Testis (tissue), 2 donors: ENCODE measurements at regions not wholly inside any gene's neighbourhood (a gene's known extent, or its start where the extent isn't known, plus 50 kb on each side); places are given as distances from the start of the nearest gene placed in this dataset.
"Not testable (repeated sequence)": the region's sequence is repeated elsewhere in the genome, so short reads cannot be mapped to it uniquely, and the experiment has no call there.

Experiments used
- DNase-seq: peaks from one replicate; pipeline ENCODE4 v3.0.0-alpha.2; 2019
- H3K27ac ChIP-seq, 2 donors: fragments of 200-600 bp; sonication (generic); one replicate each; pipeline ENCODE4 v1.5.1; 2019
- H3K27me3 ChIP-seq: fragments of 200-600 bp; sonication (generic); one replicate; pipeline ENCODE4 v1.5.1; 2019
- H3K36me3 ChIP-seq: fragments of 200-600 bp; sonication (generic); one replicate; pipeline ENCODE4 v1.5.1; 2017; ENCODE audit warnings: low read depth; ENCODE audit errors: missing control alignments
- H3K4me1 ChIP-seq: fragments of 200-600 bp; sonication (generic); one replicate; pipeline ENCODE4 v1.5.1; 2019
- H3K4me3 ChIP-seq, 2 donors: fragments of 200-600 bp; sonication (generic); one replicate each; pipeline ENCODE4 v1.5.1; 2017 to 2019
- H3K9me3 ChIP-seq: fragments of 200-600 bp; sonication (generic); one replicate; pipeline ENCODE4 v1.5.1; 2017
- WGBS, 2 donors: methylation state at CpG; one replicate each; pipeline ENCODE4 v1.1.5; 2018; 5-methylcytosine and 5-hydroxymethylcytosine counted together
- intact Hi-C: fragments of 100-400 bp; cut with DNase I; formaldehyde crosslinking; loops from one replicate; pipeline ENCODE4 v1.15.1; 2023; ENCODE audit warnings: low total_unique reads

GRCh38 chr1:149635290-149635899 lies 51.7 kb downstream of the PPIAL4C start:
- H3K36me3 ChIP-seq, H3K27ac ChIP-seq, H3K4me3 ChIP-seq, intact Hi-C loops, H3K9me3 ChIP-seq, DNase-seq, H3K4me1 ChIP-seq, H3K27me3 ChIP-seq: not testable (repeated sequence)
- WGBS, 2 donors = 41 to 53% methylated on average over 1 to 5 of the region's 10 CpGs

- intact Hi-C loops, H3K27me3 ChIP-seq, H3K36me3 ChIP-seq, H3K9me3 ChIP-seq, H3K4me1 ChIP-seq: not testable (repeated sequence)
- peak overlapping the region; percentile 90 to 91 for H3K27ac ChIP-seq
- DNase-seq = peak; percentile 92
- peak overlapping the region; percentile 52 to 61 for H3K4me3 ChIP-seq
- 0 to 1% methylated on average over 34 to 40 of the region's 41 CpGs for whole genome bisulfite sequencing, 2 donors
Measured at GRCh38 chr1:149636286-149637122, 52.9 kb downstream of the PPIAL4C start.

GRCh38 chr1:149638481-149638880 lies 54.8 kb downstream of the PPIAL4C start:
- not testable (repeated sequence) for DNase-seq
- WGBS, 2 donors = 82 to 88% methylated on average over 8 of the region's 8 CpGs

GRCh38 chr1:149638901-149639658 lies 55.4 kb downstream of the PPIAL4C start:
- intact Hi-C loops, H3K27ac ChIP-seq, H3K4me1 ChIP-seq, H3K9me3 ChIP-seq, DNase-seq, H3K36me3 ChIP-seq, H3K27me3 ChIP-seq, H3K4me3 ChIP-seq: not testable (repeated sequence)
- 69 to 70% methylated on average over 23 to 28 of the region's 31 CpGs for WGBS, 2 donors

More at GRCh38 chr1:149638481-149638880, 54.8 kb downstream of the PPIAL4C start:
- H3K4me1 ChIP-seq, H3K36me3 ChIP-seq, H3K27me3 ChIP-seq, H3K9me3 ChIP-seq, H3K4me3 ChIP-seq, H3K27ac ChIP-seq, intact Hi-C loops: not testable (repeated sequence)

GRCh38 chr1:149641179-149641578 lies 57.5 kb downstream of the PPIAL4C start:
- H3K9me3 ChIP-seq, H3K27ac ChIP-seq, DNase-seq, H3K27me3 ChIP-seq, H3K4me1 ChIP-seq, intact Hi-C loops, H3K4me3 ChIP-seq, H3K36me3 ChIP-seq: not testable (repeated sequence)
- 66 to 84% methylated on average over 4 of the region's 4 CpGs for WGBS, 2 donors

GRCh38 chr1:149644818-149645217 lies 61.2 kb downstream of the PPIAL4C start:
- H3K27me3 ChIP-seq, H3K4me3 ChIP-seq, intact Hi-C loops, H3K27ac ChIP-seq, DNase-seq, H3K9me3 ChIP-seq, H3K4me1 ChIP-seq, H3K36me3 ChIP-seq: not testable (repeated sequence)
- WGBS, 2 donors = 50 to 67% methylated on average over 1 of the region's 1 CpG

GRCh38 chr1:149646360-149647017 lies 62.8 kb downstream of the PPIAL4C start:
- peak overlapping the region; percentile 2 to 34 for H3K4me3 ChIP-seq

GRCh38 chr1:149647018-149647373 lies 63.3 kb downstream of the PPIAL4C start:
- peak overlapping the region in 1 of 2 donors; percentile 34 for H3K4me3 ChIP-seq
- H3K9me3 ChIP-seq, DNase-seq, H3K36me3 ChIP-seq, H3K27me3 ChIP-seq, H3K27ac ChIP-seq, H3K4me1 ChIP-seq, intact Hi-C loops: not testable (repeated sequence)
- WGBS, 2 donors = 20 to 32% methylated on average over 2 to 15 of the region's 20 CpGs

More at GRCh38 chr1:149646360-149647017, 62.8 kb downstream of the PPIAL4C start:
- 38% methylated on average over 26 of the region's 37 CpGs; no CpG with 5 or more reads in 1 of the 2 donors for WGBS, 2 donors
- H3K9me3 ChIP-seq, H3K27ac ChIP-seq, H3K36me3 ChIP-seq, H3K27me3 ChIP-seq, H3K4me1 ChIP-seq, intact Hi-C loops: not testable (repeated sequence)
- DNase-seq = peak; percentile 18

- H3K4me1 ChIP-seq, intact Hi-C loops, H3K36me3 ChIP-seq, H3K27me3 ChIP-seq, H3K4me3 ChIP-seq, H3K27ac ChIP-seq, DNase-seq, H3K9me3 ChIP-seq: not testable (repeated sequence)
- 81 to 87% methylated on average over 4 of the region's 4 CpGs for WGBS, 2 donors
Measured at GRCh38 chr1:149657750-149658149, 74.1 kb downstream of the PPIAL4C start.

- not testable (repeated sequence) for H3K27ac ChIP-seq, H3K27me3 ChIP-seq
- WGBS, 2 donors = 86 to 87% methylated on average over 2 of the region's 5 CpGs
Measured at GRCh38 chr1:149658175-149658574, 74.5 kb downstream of the PPIAL4C start.

GRCh38 chr1:149664624-149665023 lies 81.0 kb downstream of the PPIAL4C start:
- H3K4me3 ChIP-seq, H3K4me1 ChIP-seq, H3K27ac ChIP-seq, H3K9me3 ChIP-seq, intact Hi-C loops, H3K27me3 ChIP-seq, DNase-seq, H3K36me3 ChIP-seq: not testable (repeated sequence)
- 13% methylated on average over 1 of the region's 2 CpGs; no CpG with 5 or more reads in 1 of the 2 donors for WGBS, 2 donors

More at GRCh38 chr1:149658175-149658574, 74.5 kb downstream of the PPIAL4C start:
- H3K9me3 ChIP-seq, H3K4me1 ChIP-seq, H3K4me3 ChIP-seq, H3K36me3 ChIP-seq, intact Hi-C loops, DNase-seq: not testable (repeated sequence)
